GM18511 (cell line): ENCODE measurements at regions not wholly inside any gene's neighbourhood (a gene's known extent, or its start where the extent isn't known, plus 50 kb on each side); places are given as distances from the start of the nearest gene placed in this dataset.

Source experiments
- ATAC-seq: cut with Tn5 transposase; IDR thresholded peaks from one replicate; pipeline ENCODE4 v1.9.1; 2021; ENCODE audit warnings: mild to moderate bottlenecking, moderate library complexity; ENCODE audit not compliant: unreplicated experiment

- ATAC-seq = peak; percentile 89
Measured at GRCh38 chr4:121227341-121227792, 63.2 kb upstream of the TNIP3 start.

- ATAC-seq = no peak
Measured at GRCh38 chr4:121226362-121226761, 62.2 kb upstream of the TNIP3 start.

- ATAC-seq = no peak
Measured at GRCh38 chr4:121221608-121222007, 57.5 kb upstream of the TNIP3 start.

GRCh38 chr4:121221201-121221600, 57.1 kb upstream of the TNIP3 start:
- no peak for ATAC-seq

- ATAC-seq = no peak
Measured at GRCh38 chr4:121220698-121221097, 56.6 kb upstream of the TNIP3 start.

- no peak for ATAC-seq
Measured at GRCh38 chr4:121219227-121219626, 55.1 kb upstream of the TNIP3 start.

- no peak for ATAC-seq
Measured at GRCh38 chr4:121217351-121217750, 53.2 kb upstream of the TNIP3 start.

- ATAC-seq = peak; percentile 67
Measured at GRCh38 chr4:121216461-121216860, 52.3 kb upstream of the TNIP3 start.

GRCh38 chr4:121213940-121214339, 49.8 kb upstream of the TNIP3 start:
- ATAC-seq = no peak
